ENCODE measurements at regions not wholly inside any gene's neighbourhood (a gene's known extent, or its start where the extent isn't known, plus 50 kb on each side); places are given as distances from the start of the nearest gene placed in this dataset.

- no peak for DNase-seq
Observed at GRCh38 chr11:108994887-108995286, 330.0 kb downstream of the DDX10 start.

- no peak for DNase-seq
Observed at GRCh38 chr11:108997826-108998225, 333.0 kb downstream of the DDX10 start.

- no peak for DNase-seq
Observed at GRCh38 chr11:109000531-109000930, 335.7 kb downstream of the DDX10 start.

- no peak for DNase-seq
Observed at GRCh38 chr11:109001585-109001984, 336.7 kb downstream of the DDX10 start.

GRCh38 chr11:109012991-109013390 is 348.1 kb downstream of the DDX10 start:
- DNase-seq, result no peak

GRCh38 chr11:109015283-109015682 is 350.4 kb downstream of the DDX10 start:
- no peak for DNase-seq

GRCh38 chr11:109016724-109017123 is 351.9 kb downstream of the DDX10 start:
- DNase-seq, result peak; percentile 33

- no peak for DNase-seq
Observed at GRCh38 chr11:109017489-109017888, 352.6 kb downstream of the DDX10 start.

- no peak for DNase-seq
Observed at GRCh38 chr11:109018639-109019038, 353.8 kb downstream of the DDX10 start.

- no peak for DNase-seq
Observed at GRCh38 chr11:109019342-109019936, 354.6 kb downstream of the DDX10 start.

- no peak for DNase-seq
Observed at GRCh38 chr11:109023036-109023435, 358.2 kb downstream of the DDX10 start.

- no peak for DNase-seq
Observed at GRCh38 chr11:109026891-109027489, 362.1 kb downstream of the DDX10 start.

GRCh38 chr11:109027851-109028250 is 363.0 kb downstream of the DDX10 start:
- DNase-seq, result no peak

GRCh38 chr11:109029927-109030326 is 365.1 kb downstream of the DDX10 start:
- DNase-seq, result no peak

GRCh38 chr11:109033627-109034338 is 368.9 kb downstream of the DDX10 start:
- DNase-seq, result no peak

- DNase-seq, result no peak
Observed at GRCh38 chr11:109034339-109034696, 369.4 kb downstream of the DDX10 start.

- no peak for DNase-seq
Observed at GRCh38 chr11:109035284-109035683, 370.4 kb downstream of the DDX10 start.

GRCh38 chr11:109036011-109036410 is 371.1 kb downstream of the DDX10 start:
- no peak for DNase-seq

- no peak for DNase-seq
Observed at GRCh38 chr11:109037856-109038780, 373.2 kb downstream of the DDX10 start.

- DNase-seq, result no peak
Observed at GRCh38 chr11:109039611-109040010, 374.7 kb downstream of the DDX10 start.

GRCh38 chr11:109040303-109040702 is 375.4 kb downstream of the DDX10 start:
- no peak for DNase-seq

- DNase-seq, result no peak
Observed at GRCh38 chr11:109041876-109042275, 377.0 kb downstream of the DDX10 start.

GRCh38 chr11:109043315-109043714 is 378.4 kb downstream of the DDX10 start:
- DNase-seq, result peak; percentile 19
